GM12878 (cell line): ENCODE measurements at regions not wholly inside any gene's neighbourhood (a gene's known extent, or its start where the extent isn't known, plus 50 kb on each side); places are given as distances from the start of the nearest gene placed in this dataset.
"Not testable (repeated sequence)": the region's sequence is repeated elsewhere in the genome, so short reads cannot be mapped to it uniquely, and the experiment has no call there.

Experiments used
- ATAC-seq: fragments of 200-7000 bp; cut with Tn5 transposase; 3 replicates; pipeline ENCODE4 v1.9.1; 2020; ENCODE audit warnings: mild to moderate bottlenecking, moderate library complexity
- BruUV-seq: library from RNA; stranded (reverse); fragments of 400-500 nt; replicated peaks from 2 replicates; lab custom pipeline; 2021; lab: Mats Ljungman, UMichigan
- CTCF ChIA-PET: fragments of 300-600 bp; sonication (Branson Sonifier 250); formaldehyde crosslinking; extraction: SDS; loops from one replicate; lab custom pipeline; 2021; ENCODE audit warnings: inconsistent platforms; lab: Yijun Ruan, JAX
- POLR2A ChIA-PET: fragments of 350-600 bp; formaldehyde crosslinking; extraction: SDS; loops from one replicate; lab custom pipeline; 2021; ENCODE audit warnings: inconsistent platforms; lab: Charles Lee
- RAD21 ChIA-PET: fragments of 300-600 bp; sonication (Branson Sonifier 250); formaldehyde crosslinking; loops from one replicate; lab custom pipeline; 2023; ENCODE audit warnings: antibody characterized with exemption; ENCODE audit not compliant: unreplicated experiment; lab: Charles Lee
- SMC1A ChIA-PET: fragments of 300-600 bp; sonication (Branson Sonifier 250); formaldehyde crosslinking; loops from one replicate; lab custom pipeline; 2023; ENCODE audit not compliant: unreplicated experiment, uncharacterized antibody; lab: Charles Lee
- DNase-seq: peaks from one replicate; pipeline ENCODE4 v3.0.0-alpha.2; 2011; ENCODE audit warnings: low read depth, low spot score
- FAIRE-seq: peaks from 3 replicates; lab custom pipeline; 2011; peaks lifted over from hg19 to GRCh38; lab: Jason Lieb, UNC
- H2AFZ ChIP-seq: 2 replicates; pipeline ENCODE4 v1.6.0; 2011; ENCODE audit warnings: low read depth, low read length, control low read depth; ENCODE audit not compliant: control insufficient read depth
- H3K27ac ChIP-seq: 2 replicates; pipeline ENCODE4 v1.5.1; 2011; ENCODE audit warnings: control low read depth; ENCODE audit not compliant: control insufficient read depth, insufficient read depth
- H3K27me3 ChIP-seq, 2 experiments: replicated peaks in 1 of 2; 2 replicates each; pipeline versions ENCODE4 v1.6.0 to v1.6.1; 2011; ENCODE audit warnings: low read length in 1 of 2; ENCODE audit not compliant: control insufficient read depth in 2 of 2, insufficient read depth in 2 of 2
- H3K36me3 ChIP-seq, 2 experiments: 2 replicates each; pipeline ENCODE4 v1.5.1; 2011; ENCODE audit warnings: low read length in 1 of 2; ENCODE audit not compliant: control insufficient read depth in 2 of 2, insufficient read depth in 2 of 2
- H3K4me1 ChIP-seq: 2 replicates; pipeline ENCODE4 v1.6.1; 2011; ENCODE audit warnings: mild to moderate bottlenecking, low read length, moderate library complexity, mixed read lengths; ENCODE audit not compliant: control insufficient read depth, insufficient read depth
- H3K4me2 ChIP-seq: 2 replicates; pipeline ENCODE4 v1.6.0; 2011; ENCODE audit warnings: control low read depth; ENCODE audit not compliant: control insufficient read depth, insufficient read depth
- H3K4me3 ChIP-seq: fragments of 200-600 bp; sonication (generic); 2 replicates; pipeline ENCODE4 v1.5.1; 2016
- H3K79me2 ChIP-seq: 2 replicates; pipeline ENCODE4 v1.6.0; 2011; ENCODE audit warnings: low read length; ENCODE audit not compliant: control insufficient read depth, insufficient read depth
- H3K9ac ChIP-seq: 2 replicates; pipeline ENCODE4 v1.8.0; 2011; ENCODE audit warnings: low read length, control low read depth, mixed read lengths; ENCODE audit not compliant: control insufficient read depth, insufficient read depth
- H3K9me3 ChIP-seq: replicated peaks from 3 replicates; pipeline ENCODE4 v1.5.1; 2011; ENCODE audit warnings: mild to moderate bottlenecking, low read length; ENCODE audit not compliant: control insufficient read depth, insufficient read depth
- H4K20me1 ChIP-seq: 2 replicates; pipeline ENCODE4 v1.6.0; 2011; ENCODE audit not compliant: control insufficient read depth, insufficient read depth
- CEBPZ ChIP-seq: fragments of 150-350 bp; IDR thresholded peaks from 2 replicates; pipeline ENCODE4 v1.6.1; 2016; ENCODE audit warnings: low read depth, low read length
- CHD1 ChIP-seq: IDR thresholded peaks from 2 replicates; pipeline ENCODE4 v1.6.1; 2012; ENCODE audit warnings: low read depth, low read length, improper control_type of control experiment
- FOXM1 ChIP-seq: IDR thresholded peaks from 2 replicates; pipeline ENCODE4 v1.6.1; 2012; ENCODE audit warnings: low read depth, mild to moderate bottlenecking, inconsistent platforms, low read length, moderate library complexity
- KLF5 ChIP-seq: fragments of 450-650 bp; IDR thresholded peaks from 2 replicates; pipeline ENCODE4 v1.6.1; 2014; ENCODE audit warnings: mild to moderate bottlenecking; ENCODE audit not compliant: partially characterized antibody
- LARP7 ChIP-seq: fragments of 450-650 bp; IDR thresholded peaks from 2 replicates; pipeline ENCODE4 v1.6.1; 2017; ENCODE audit warnings: mild to moderate bottlenecking
- MXI1 ChIP-seq: fragments of 150-350 bp; IDR thresholded peaks from 2 replicates; pipeline ENCODE4 v1.6.1; 2011; ENCODE audit warnings: low read depth, mild to moderate bottlenecking, inconsistent platforms, low read length, improper control_type of control experiment
- RB1 ChIP-seq: fragments of 450-650 bp; formaldehyde crosslinking; IDR thresholded peaks from 2 replicates; pipeline ENCODE4 v1.6.1; 2017; ENCODE audit warnings: mild to moderate bottlenecking, borderline replicate concordance
- SREBF1 ChIP-seq: IDR thresholded peaks from 2 replicates; pipeline ENCODE4 v1.6.1; 2012; ENCODE audit warnings: mild to moderate bottlenecking, low read length
- TCF12 ChIP-seq: IDR thresholded peaks from 2 replicates; pipeline ENCODE4 v1.6.1; 2011; ENCODE audit warnings: low read depth, mild to moderate bottlenecking, low read length
- WRNIP1 ChIP-seq: IDR thresholded peaks from 2 replicates; pipeline ENCODE4 v1.6.1; 2011; ENCODE audit warnings: low read depth, low read length, improper control_type of control experiment, borderline replicate concordance
- ZNF207 ChIP-seq: fragments of 450-650 bp; IDR thresholded peaks from 2 replicates; pipeline ENCODE4 v1.6.1; 2014; ENCODE audit warnings: antibody characterized with exemption, mild to moderate bottlenecking, borderline replicate concordance
- WGBS: methylation state at CpG from one replicate; pipeline ENCODE4 v1.1.6; 2016; ENCODE audit warnings: low lambda C conversion rate; ENCODE audit not compliant: insufficient replicate concordance, insufficient coverage; ENCODE audit errors: missing lambda C conversion rate; 5-methylcytosine and 5-hydroxymethylcytosine counted together
- in situ Hi-C: fragments of 300-500 bp; cut with MboI; formaldehyde crosslinking; loops from 9 replicates; pipeline ENCODE4 v1.14.3; 2018; ENCODE audit warnings: mixed read lengths
- intact Hi-C: fragments of 100-400 bp; cut with micrococcal nuclease; formaldehyde crosslinking; loops from one replicate; pipeline ENCODE4 v1.14.2; 2022; ENCODE audit not compliant: unreplicated experiment
- TF ChIP-seq, protein P1 (sequence below): IDR thresholded peaks from 2 replicates; pipeline ENCODE4 v1.6.1; 2011; ENCODE audit warnings: borderline replicate concordance, low read depth, mild to moderate bottlenecking, moderate library complexity, mixed read lengths, low read length; ENCODE audit not compliant: insufficient read depth; ENCODE audit errors: extremely low read length

GRCh38 chr1:157376681-157377080 is 175.6 kb downstream of the FCRL5 start:
- POLR2A ChIA-PET: no interaction called here
- Histone ChIP-seq H3K27me3 (no peaks in the 10 kb centered on the region; a peak in 1 of 4 replicates), H3K4me1 (no peaks in the 10 kb centered on the region), H3K36me3 (no peaks in the 10 kb centered on the region), H4K20me1 (no peaks in the 10 kb centered on the region), H2AFZ (no peak overlapping the region), H3K4me2 (no peak overlapping the region), H3K4me3 (no peak overlapping the region), H3K79me2 (no peaks in the 10 kb centered on the region), H3K9me3 (no peaks in the 10 kb centered on the region), H3K9ac (no peak overlapping the region), H3K27ac (no peak overlapping the region)
- WGBS: 66% methylated on average over 2 of the region's 2 CpGs
- BruUV-seq: no TSS peak
- DNase-seq (no peak), ATAC-seq (no peak), FAIRE-seq (no peak)
- SMC1A ChIA-PET: interaction anchor here (0.9 to 14.7 kb wide), 5 partner anchors 24 to 145 kb away, joined by 3 to 134 read pairs (median 39); no protein-coding TSS in a partner anchor
- intact Hi-C loops: loop anchor here (1.0 to 10.0 kb wide), 4 partner anchors 114 to 398 kb away; partner anchors contain the start of gene FCRL2
- no peak for TF ChIP-seq MXI1
- no peak for TF ChIP-seq SREBF1
- no peak for TF ChIP-seq TCF12
- TF ChIP-seq CHD1: no peak
- TF ChIP-seq LARP7: no peak
- TF ChIP-seq ZNF207: no peak
- no peak for TF ChIP-seq WRNIP1
- TF ChIP-seq CEBPZ: no peak
- TF ChIP-seq RB1: no peak
- no peak for TF ChIP-seq FOXM1
- TF ChIP-seq KLF5: no peak
- TF ChIP-seq, protein P1, sequence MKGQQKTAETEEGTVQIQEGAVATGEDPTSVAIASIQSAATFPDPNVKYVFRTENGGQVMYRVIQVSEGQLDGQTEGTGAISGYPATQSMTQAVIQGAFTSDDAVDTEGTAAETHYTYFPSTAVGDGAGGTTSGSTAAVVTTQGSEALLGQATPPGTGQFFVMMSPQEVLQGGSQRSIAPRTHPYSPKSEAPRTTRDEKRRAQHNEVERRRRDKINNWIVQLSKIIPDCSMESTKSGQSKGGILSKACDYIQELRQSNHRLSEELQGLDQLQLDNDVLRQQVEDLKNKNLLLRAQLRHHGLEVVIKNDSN: no peak
- TF ChIP-seq, all 136 proteins: peak for 0
- in situ Hi-C loops: no loop called here
- CTCF ChIA-PET: interaction anchor here (0.6 to 11.0 kb wide), 16 partner anchors 9 to 314 kb away, joined by 3 to 146 read pairs (median 3); no protein-coding TSS in a partner anchor
- RAD21 ChIA-PET: interaction anchor here (1.3 to 8.8 kb wide), 5 partner anchors 25 to 129 kb away, joined by 4 to 52 read pairs (median 36); no protein-coding TSS in a partner anchor

DNA sequence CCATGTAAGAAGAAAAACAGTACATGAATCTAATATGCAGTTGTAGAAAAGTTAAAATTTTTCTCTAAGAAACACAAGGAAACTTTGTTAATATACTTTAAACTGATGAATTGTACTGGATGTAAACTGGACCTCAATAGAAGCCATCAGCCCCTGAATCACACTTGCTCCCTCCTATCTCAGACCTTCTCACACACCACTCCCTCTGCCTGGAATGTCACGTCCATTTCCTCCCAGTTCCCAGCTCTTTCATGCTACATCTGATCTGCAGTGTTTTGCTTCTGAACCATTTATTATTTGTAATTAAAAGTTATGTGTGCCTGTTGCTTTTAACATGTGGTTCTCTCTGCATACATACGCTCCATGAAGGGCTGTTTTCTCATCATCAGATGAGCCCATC is 180.0 kb downstream of the FCRL5 start:
- in situ Hi-C loops, H3K79me2 ChIP-seq, H2AFZ ChIP-seq, DNase-seq, H3K9ac ChIP-seq, FAIRE-seq, H3K4me2 ChIP-seq, POLR2A ChIA-PET, RAD21 ChIA-PET, ATAC-seq, H3K4me1 ChIP-seq, H3K27me3 ChIP-seq, H3K27ac ChIP-seq, H3K36me3 ChIP-seq, H3K9me3 ChIP-seq, BruUV-seq, H3K4me3 ChIP-seq, H4K20me1 ChIP-seq: not testable (repeated sequence)
- CTCF ChIA-PET: interaction anchor here (0.6 to 4.1 kb wide), 6 partner anchors 11 to 197 kb away, joined by 3 to 94 read pairs (median 4); no protein-coding TSS in a partner anchor
- WGBS: 0% methylated on average over 2 of the region's 2 CpGs
- SMC1A ChIA-PET: interaction anchor here (0.7 to 3.3 kb wide), 3 partner anchors 123 to 176 kb away, joined by 3 to 35 read pairs (median 5); no protein-coding TSS in a partner anchor
- intact Hi-C loops: loop anchor here (5.0 to 10.0 kb wide), 3 partner anchors 180 to 402 kb away; partner anchors contain the start of gene FCRL2
